Sciatic nerve (tissue), 2 donors: ENCODE measurements at regions not wholly inside any gene's neighbourhood (a gene's known extent, or its start where the extent isn't known, plus 50 kb on each side); places are given as distances from the start of the nearest gene placed in this dataset.

ENCODE experiments used
- ATAC-seq: fragments of 200-7000 bp; cut with Tn5 transposase; one replicate; pipeline ENCODE4 v1.9.1; 2020; ENCODE audit warnings: mild to moderate bottlenecking, moderate library complexity
- DNase-seq: peaks from one replicate; pipeline ENCODE4 v3.0.0-alpha.2; 2020; ENCODE audit warnings: low spot score
- intact Hi-C: fragments of 100-400 bp; cut with DNase I; formaldehyde crosslinking; loops from one replicate; pipeline ENCODE4 v1.14.2; 2022
- donor health status: DM: no; HTN: no; CAD: no.
- donor health status: DM: no; HTN: no; CAD: no.

GRCh38 chr5:4366628-4367027 lies 771.0 kb downstream of the IRX1 start:
- intact Hi-C loops, result no loop called here
- ATAC-seq, result no peak

DNA sequence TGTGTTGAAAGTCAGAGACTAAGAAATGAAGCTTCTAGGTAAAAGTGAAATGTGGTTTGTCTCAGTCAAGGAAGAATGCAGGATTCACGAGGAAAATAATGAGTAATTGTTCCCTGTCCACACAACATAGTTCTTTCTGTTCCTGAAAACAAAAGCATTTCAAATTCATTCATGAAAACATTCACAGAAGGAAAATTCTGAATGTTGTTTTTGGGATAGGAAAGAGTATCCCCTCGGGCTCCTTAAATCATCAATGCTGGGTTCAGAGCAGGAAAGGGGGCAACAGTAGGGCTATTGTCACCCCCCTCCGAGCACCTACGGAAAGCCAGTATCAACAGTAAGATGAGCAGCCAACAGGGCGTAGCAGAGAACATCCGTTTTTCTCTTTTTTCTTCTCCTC lies 769.9 kb upstream of the ADAMTS16 start:
- intact Hi-C loops, result no loop called here
- ATAC-seq, result peak; percentile 94
- DNase-seq, result no peak

More at GRCh38 chr5:4366628-4367027, 771.0 kb downstream of the IRX1 start:
- no peak for DNase-seq

- ATAC-seq (peak; percentile 70), DNase-seq (no peak)
- intact Hi-C loops, result no loop called here
Observed at GRCh38 chr5:4372481-4372880, 767.6 kb upstream of the ADAMTS16 start.

- intact Hi-C loops, result no loop called here
- ATAC-seq, result peak; percentile 49
Observed at GRCh38 chr5:4373051-4373820, 766.9 kb upstream of the ADAMTS16 start.

GRCh38 chr5:4374866-4375265 lies 765.3 kb upstream of the ADAMTS16 start:
- no peak for DNase-seq
- ATAC-seq, result no peak
- intact Hi-C loops, result no loop called here

More at GRCh38 chr5:4373051-4373820, 766.9 kb upstream of the ADAMTS16 start:
- DNase-seq, result no peak

DNA sequence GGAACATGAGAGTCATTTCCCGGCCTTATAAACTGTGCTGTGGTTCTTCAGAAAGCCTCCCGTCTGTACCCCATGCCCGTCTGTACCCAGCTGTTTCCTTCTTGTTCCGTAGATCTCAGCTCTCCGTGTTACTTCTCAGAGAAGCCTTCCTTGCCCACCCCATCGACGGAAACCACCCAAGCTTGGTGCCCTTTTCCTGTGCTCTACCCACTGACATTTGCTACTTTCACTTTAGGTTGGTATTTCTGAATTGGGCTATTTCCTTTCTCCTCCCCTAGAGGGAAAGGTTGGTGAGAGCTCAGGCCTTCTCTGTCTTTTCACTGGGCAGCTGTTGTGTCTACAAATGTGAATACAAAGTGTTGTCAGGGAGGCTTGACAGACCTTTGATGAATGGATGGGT lies 764.5 kb upstream of the ADAMTS16 start:
- intact Hi-C loops, result no loop called here
- DNase-seq (no peak), ATAC-seq (no peak)

DNA sequence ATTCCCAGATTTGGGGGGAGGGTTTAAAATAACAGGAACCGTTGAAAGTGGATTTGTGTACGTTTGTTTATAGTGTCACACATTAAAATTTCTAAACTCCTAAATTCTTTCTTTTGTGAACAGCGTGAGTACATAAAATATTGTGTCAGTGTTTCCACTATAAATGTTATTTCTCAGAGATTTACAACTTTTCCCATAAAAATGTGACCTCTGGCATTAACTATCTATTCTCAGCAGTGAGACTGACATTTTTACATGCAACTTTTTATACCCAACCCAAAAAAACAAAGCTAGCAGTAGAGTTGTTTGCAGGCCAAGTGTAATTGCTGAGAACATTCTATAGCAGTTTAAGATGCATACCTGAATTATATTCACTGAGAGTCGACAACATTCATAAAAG lies 757.0 kb upstream of the ADAMTS16 start:
- intact Hi-C loops, result no loop called here

DNA sequence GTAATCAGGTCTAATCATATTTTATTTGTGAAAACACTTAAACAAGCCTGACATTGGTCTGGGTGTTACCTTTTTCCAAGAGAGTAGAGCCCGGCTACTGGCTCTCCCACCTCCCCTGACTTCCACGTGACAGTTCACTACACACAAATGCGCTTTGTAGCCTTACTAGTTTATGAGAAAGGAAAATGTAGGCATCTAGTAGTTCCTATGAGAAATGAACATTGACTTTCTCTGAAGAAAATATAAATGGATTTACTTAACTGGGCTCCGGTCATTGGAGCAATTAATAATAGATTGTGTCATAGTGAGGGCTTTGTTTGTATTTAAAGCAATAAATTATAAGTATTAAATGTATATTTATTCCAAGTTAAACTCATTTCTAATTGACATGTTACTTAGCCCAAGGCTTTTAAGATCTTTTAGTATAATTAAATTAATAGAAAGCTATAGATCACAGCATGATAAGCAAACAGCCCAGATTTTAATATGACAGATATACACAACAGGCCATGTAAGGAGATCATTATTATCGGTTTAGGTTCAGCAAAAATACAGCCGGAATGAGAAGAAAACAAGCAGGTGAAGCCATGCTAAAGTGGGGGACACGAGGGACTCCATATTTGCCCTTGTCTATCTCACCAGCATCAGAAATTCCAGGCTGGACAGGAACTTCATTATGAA lies 756.5 kb upstream of the ADAMTS16 start:
- intact Hi-C loops, result no loop called here
- no peak for DNase-seq
- ATAC-seq, result no peak

More for the DNA sequence above, 757.0 kb upstream of the ADAMTS16 start:
- no peak for DNase-seq
- ATAC-seq, result no peak

- no peak for DNase-seq
- ATAC-seq, result no peak
- intact Hi-C loops, result no loop called here
Observed at GRCh38 chr5:4384649-4385048, 755.5 kb upstream of the ADAMTS16 start.

- intact Hi-C loops, result no loop called here
- ATAC-seq, result no peak
- no peak for DNase-seq
Observed at GRCh38 chr5:4386152-4386551, 754.0 kb upstream of the ADAMTS16 start.

- DNase-seq (no peak), ATAC-seq (peak; percentile 96)
- intact Hi-C loops, result no loop called here
Observed at GRCh38 chr5:4387290-4387689, 752.8 kb upstream of the ADAMTS16 start.

GRCh38 chr5:4395752-4396151 lies 744.4 kb upstream of the ADAMTS16 start:
- intact Hi-C loops, result no loop called here

GRCh38 chr5:4405614-4406219 lies 734.4 kb upstream of the ADAMTS16 start:
- DNase-seq (no peak), ATAC-seq (no peak)
- intact Hi-C loops, result no loop called here

More at GRCh38 chr5:4395752-4396151, 744.4 kb upstream of the ADAMTS16 start:
- ATAC-seq (no peak), DNase-seq (no peak)

GRCh38 chr5:4410151-4410550 lies 730.0 kb upstream of the ADAMTS16 start:
- DNase-seq (no peak), ATAC-seq (no peak)
- intact Hi-C loops, result no loop called here

GRCh38 chr5:4411664-4412063 lies 728.5 kb upstream of the ADAMTS16 start:
- intact Hi-C loops, result no loop called here
- ATAC-seq (no peak), DNase-seq (no peak)

DNA sequence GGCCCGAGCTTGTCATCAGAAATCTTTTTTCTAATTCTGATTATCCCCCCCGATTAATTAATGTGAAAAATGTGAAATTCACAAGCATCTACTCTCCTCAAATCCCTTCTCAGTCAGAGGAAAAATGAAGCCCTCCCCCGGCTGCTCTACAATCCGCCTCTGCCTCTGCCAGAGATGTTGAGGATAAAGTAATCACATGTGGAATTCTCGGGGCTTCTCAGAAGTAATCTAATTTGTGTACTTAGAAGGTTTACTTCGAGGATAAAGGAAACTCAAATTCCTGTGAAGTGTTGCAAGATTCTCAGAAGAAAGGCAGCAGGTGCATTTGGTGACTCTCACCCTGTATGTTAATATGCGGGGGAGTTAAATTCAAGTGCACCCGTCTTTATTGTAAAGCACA lies 726.1 kb upstream of the ADAMTS16 start:
- ATAC-seq, result no peak
- intact Hi-C loops, result no loop called here
- DNase-seq, result no peak

DNA sequence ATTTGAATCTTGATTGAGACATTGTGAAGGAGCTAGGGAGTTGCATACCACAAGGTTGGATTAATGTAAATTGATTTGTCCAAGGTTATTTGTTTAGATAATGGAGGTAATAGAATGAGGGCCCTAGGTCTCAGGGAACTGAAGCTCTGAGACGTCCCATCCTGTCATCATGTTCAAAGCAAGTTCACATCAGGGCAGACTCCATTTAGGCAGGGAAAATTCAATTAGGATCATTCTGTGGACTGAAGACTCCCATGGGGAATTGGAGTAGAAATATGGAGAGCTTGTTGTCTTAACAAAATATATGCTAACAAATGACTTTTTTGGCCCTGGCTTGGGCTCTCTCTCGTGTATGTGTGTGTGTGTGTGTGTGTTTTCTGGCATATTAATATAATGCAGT lies 722.0 kb upstream of the ADAMTS16 start:
- intact Hi-C loops, result no loop called here
- ATAC-seq, result no peak
- no peak for DNase-seq

GRCh38 chr5:4419281-4419680 lies 720.8 kb upstream of the ADAMTS16 start:
- DNase-seq (no peak), ATAC-seq (no peak)
- intact Hi-C loops, result no loop called here

GRCh38 chr5:4420177-4420576 lies 720.0 kb upstream of the ADAMTS16 start:
- DNase-seq (no peak), ATAC-seq (no peak)
- intact Hi-C loops, result no loop called here

- intact Hi-C loops, result no loop called here
- DNase-seq (no peak), ATAC-seq (no peak)
Observed at GRCh38 chr5:4420681-4421080, 719.4 kb upstream of the ADAMTS16 start.
